GM18909 (cell line): ENCODE measurements at regions not wholly inside any gene's neighbourhood (a gene's known extent, or its start where the extent isn't known, plus 50 kb on each side); places are given as distances from the start of the nearest gene placed in this dataset.
"Not testable (repeated sequence)": the region's sequence is repeated elsewhere in the genome, so short reads cannot be mapped to it uniquely, and the experiment has no call there.

ENCODE experiments used
- ATAC-seq: cut with Tn5 transposase; IDR thresholded peaks from one replicate; pipeline ENCODE4 v1.9.1; 2021; ENCODE audit warnings: mild to moderate bottlenecking; ENCODE audit not compliant: unreplicated experiment, poor library complexity

- no peak for ATAC-seq
Measured at GRCh38 chr14:42510071-42510470, 903.4 kb downstream of the LRFN5 start.

- no peak for ATAC-seq
Measured at GRCh38 chr14:42508209-42508946, 901.7 kb downstream of the LRFN5 start.

- no peak for ATAC-seq
Measured at GRCh38 chr14:42504433-42504832, 897.8 kb downstream of the LRFN5 start.

GRCh38 chr14:42499137-42499536, 892.5 kb downstream of the LRFN5 start:
- ATAC-seq: no peak

- no peak for ATAC-seq
Measured at GRCh38 chr14:42490536-42490935, 883.9 kb downstream of the LRFN5 start.

GRCh38 chr14:42488965-42489364, 882.3 kb downstream of the LRFN5 start:
- ATAC-seq: no peak

- ATAC-seq: not testable (repeated sequence)
Measured at GRCh38 chr14:42482345-42482971, 875.8 kb downstream of the LRFN5 start.

- not testable (repeated sequence) for ATAC-seq
Measured at GRCh38 chr14:42481714-42482113, 875.0 kb downstream of the LRFN5 start.

GRCh38 chr14:42480255-42480654, 873.6 kb downstream of the LRFN5 start:
- no peak for ATAC-seq

- no peak for ATAC-seq
Measured at GRCh38 chr14:42475289-42475688, 868.6 kb downstream of the LRFN5 start.

- no peak for ATAC-seq
Measured at GRCh38 chr14:42470427-42470719, 863.7 kb downstream of the LRFN5 start.

GRCh38 chr14:42469637-42470426, 863.2 kb downstream of the LRFN5 start:
- no peak for ATAC-seq

GRCh38 chr14:42460673-42461072, 854.0 kb downstream of the LRFN5 start:
- ATAC-seq: no peak

GRCh38 chr14:42459171-42459685, 852.6 kb downstream of the LRFN5 start:
- ATAC-seq: no peak

- no peak for ATAC-seq
Measured at GRCh38 chr14:42441615-42442014, 834.9 kb downstream of the LRFN5 start.

- no peak for ATAC-seq
Measured at GRCh38 chr14:42437809-42438208, 831.1 kb downstream of the LRFN5 start.

- no peak for ATAC-seq
Measured at GRCh38 chr14:42429401-42429800, 822.7 kb downstream of the LRFN5 start.

GRCh38 chr14:42428996-42429395, 822.3 kb downstream of the LRFN5 start:
- peak; percentile 99 for ATAC-seq

- ATAC-seq: no peak
Measured at GRCh38 chr14:42424501-42424900, 817.8 kb downstream of the LRFN5 start.

- no peak for ATAC-seq
Measured at GRCh38 chr14:42421377-42422078, 814.9 kb downstream of the LRFN5 start.

GRCh38 chr14:42420071-42420470, 813.4 kb downstream of the LRFN5 start:
- ATAC-seq: no peak
